MCF 10A (cell line): ENCODE measurements at regions not wholly inside any gene's neighbourhood (a gene's known extent, or its start where the extent isn't known, plus 50 kb on each side); places are given as distances from the start of the nearest gene placed in this dataset.
"Not testable (repeated sequence)": the region's sequence is repeated elsewhere in the genome, so short reads cannot be mapped to it uniquely, and the experiment has no call there.

Experiments
- BruUV-seq: library from RNA; stranded (reverse); fragments of 400-500 nt; replicated peaks from 2 replicates; lab custom pipeline; 2021; lab: Mats Ljungman, UMichigan
- CTCF ChIA-PET: fragments of 300-600 bp; sonication (Branson Sonifier 250); formaldehyde crosslinking; extraction: SDS; loops from one replicate; lab custom pipeline; 2021; ENCODE audit warnings: antibody characterized with exemption, inconsistent platforms; lab: Yijun Ruan, JAX
- POLR2A ChIA-PET: fragments of 300-600, 350-650 bp; sonication (Branson Sonifier 250); formaldehyde crosslinking; extraction: SDS; loops from one replicate; lab custom pipeline; 2020; ENCODE audit warnings: antibody characterized with exemption, inconsistent platforms; lab: Yijun Ruan, JAX
- DNase-seq: peaks from one replicate; pipeline ENCODE4 v3.0.0-alpha.2; 2018; ENCODE audit not compliant: unreplicated experiment
- H3K27ac Mint-ChIP-seq: one replicate; pipeline ENCODE4 v1.8.0; 2022; ENCODE audit warnings: mild to moderate bottlenecking, low read depth, mixed read lengths; ENCODE audit not compliant: unreplicated experiment
- H3K27me3 Mint-ChIP-seq: one replicate; pipeline ENCODE4 v1.8.0; 2022; ENCODE audit warnings: mixed read lengths; ENCODE audit not compliant: insufficient read depth, unreplicated experiment
- H3K36me3 Mint-ChIP-seq: one replicate; pipeline ENCODE4 v1.8.0; 2022; ENCODE audit warnings: mild to moderate bottlenecking, moderate library complexity, mixed read lengths; ENCODE audit not compliant: insufficient read depth, unreplicated experiment
- H3K4me1 Mint-ChIP-seq: one replicate; pipeline ENCODE4 v1.8.0; 2022; ENCODE audit warnings: mixed read lengths; ENCODE audit not compliant: insufficient read depth, unreplicated experiment
- H3K4me3 Mint-ChIP-seq: one replicate; pipeline ENCODE4 v1.8.0; 2022; ENCODE audit warnings: mild to moderate bottlenecking, moderate library complexity, mixed read lengths; ENCODE audit not compliant: unreplicated experiment
- H3K9me3 Mint-ChIP-seq: one replicate; pipeline ENCODE4 v1.8.0; 2022; ENCODE audit warnings: mixed read lengths; ENCODE audit not compliant: unreplicated experiment
- CTCF ChIP-seq: fragments of 200-600 bp; IDR thresholded peaks from one replicate; pipeline ENCODE4 v1.8.0; 2022; ENCODE audit warnings: antibody characterized with exemption, mild to moderate bottlenecking; ENCODE audit not compliant: unreplicated experiment
- intact Hi-C: fragments of 100-400 bp; cut with micrococcal nuclease; formaldehyde crosslinking; loops from 2 replicates; pipeline ENCODE4 v1.14.1; 2022

GRCh38 chr10:128203028-128203427 lies 76.8 kb upstream of the MKI67 start:
- CTCF ChIA-PET, result no interaction called here

GRCh38 chr10:128205591-128205990 lies 79.4 kb upstream of the MKI67 start:
- BruUV-seq, H3K4me3 Mint-ChIP-seq, intact Hi-C loops, H3K36me3 Mint-ChIP-seq, DNase-seq, H3K27me3 Mint-ChIP-seq, H3K9me3 Mint-ChIP-seq, H3K27ac Mint-ChIP-seq, POLR2A ChIA-PET, H3K4me1 Mint-ChIP-seq: not testable (repeated sequence)
- CTCF ChIA-PET, result interaction anchor here (0.9 to 1.4 kb wide), 2 partner anchors 28 to 129 kb away, joined by 4 to 5 read pairs; no protein-coding TSS in a partner anchor

More at GRCh38 chr10:128203028-128203427, 76.8 kb upstream of the MKI67 start:
- no peak for DNase-seq
- POLR2A ChIA-PET, result no interaction called here
- intact Hi-C loops, result no loop called here
- no peak for TF ChIP-seq CTCF
- no peak overlapping the region for H3K4me3 Mint-ChIP-seq
- H3K27ac Mint-ChIP-seq, result no peak overlapping the region
- no peaks in the 10 kb centered on the region for H3K36me3 Mint-ChIP-seq
- H3K9me3 Mint-ChIP-seq, result no peaks in the 10 kb centered on the region
- no TSS peak for BruUV-seq
- H3K27me3 Mint-ChIP-seq, result peaks cover 18% of the 10 kb centered on the region
- H3K4me1 Mint-ChIP-seq, result no peaks in the 10 kb centered on the region

- no peak for TF ChIP-seq CTCF
- no peak overlapping the region for H3K27ac Mint-ChIP-seq
- no peak for DNase-seq
- BruUV-seq, result no TSS peak
- ChIA-PET POLR2A (no interaction called here), CTCF (interaction anchor here (0.5 to 1.4 kb wide), 3 partner anchors 28 to 825 kb away, joined by 4 to 5 read pairs (median 4); no protein-coding TSS in a partner anchor)
- no peak overlapping the region for H3K4me3 Mint-ChIP-seq
- H3K9me3 Mint-ChIP-seq, result no peaks in the 10 kb centered on the region
- intact Hi-C loops, result no loop called here
- H3K36me3 Mint-ChIP-seq, result no peaks in the 10 kb centered on the region
- H3K4me1 Mint-ChIP-seq, result no peaks in the 10 kb centered on the region
- no peaks in the 10 kb centered on the region for H3K27me3 Mint-ChIP-seq
Measured at GRCh38 chr10:128206676-128207075, 80.5 kb upstream of the MKI67 start.

- Mint-ChIP-seq H3K4me3 (peak overlapping the region; percentile 52), H3K27me3 (no peaks in the 10 kb centered on the region), H3K9me3 (no peaks in the 10 kb centered on the region), H3K27ac (no peak overlapping the region), H3K4me1 (no peaks in the 10 kb centered on the region), H3K36me3 (no peaks in the 10 kb centered on the region)
- no TSS peak for BruUV-seq
- intact Hi-C loops, result no loop called here
- ChIA-PET CTCF (interaction anchor here (0.5 to 2.6 kb wide), 12 partner anchors 12 to 1603 kb away, joined by 3 to 11 read pairs (median 4); no protein-coding TSS in a partner anchor), POLR2A (interaction anchor here (0.6 to 0.7 kb wide), 2 partner anchors 383 to 568 kb away, joined by 3 read pairs; no protein-coding TSS in a partner anchor)
- DNase-seq, result no peak
- TF ChIP-seq CTCF, result no peak
Measured at GRCh38 chr10:128209862-128210214, 83.6 kb upstream of the MKI67 start.
